Testis (tissue), 2 donors: ENCODE measurements at regions not wholly inside any gene's neighbourhood (a gene's known extent, or its start where the extent isn't known, plus 50 kb on each side); places are given as distances from the start of the nearest gene placed in this dataset.

ENCODE experiments used
- CTCF ChIP-seq, 3 experiments: fragments of 450-650 bp in 2 of 3; fragments of 200-600 bp in 1 of 3; sonication (generic) in 1 of 3; IDR thresholded peaks; one replicate each; pipeline ENCODE4 v1.5.1; 2016 to 2019; ENCODE audit warnings: antibody characterized with exemption in 3 of 3, mild to moderate bottlenecking in 2 of 3, moderate library complexity in 1 of 3
- POLR2A ChIP-seq: fragments of 450-650 bp; IDR thresholded peaks from one replicate; pipeline ENCODE4 v1.6.1; 2017; ENCODE audit warnings: antibody characterized with exemption, mild to moderate bottlenecking, moderate library complexity

DNA sequence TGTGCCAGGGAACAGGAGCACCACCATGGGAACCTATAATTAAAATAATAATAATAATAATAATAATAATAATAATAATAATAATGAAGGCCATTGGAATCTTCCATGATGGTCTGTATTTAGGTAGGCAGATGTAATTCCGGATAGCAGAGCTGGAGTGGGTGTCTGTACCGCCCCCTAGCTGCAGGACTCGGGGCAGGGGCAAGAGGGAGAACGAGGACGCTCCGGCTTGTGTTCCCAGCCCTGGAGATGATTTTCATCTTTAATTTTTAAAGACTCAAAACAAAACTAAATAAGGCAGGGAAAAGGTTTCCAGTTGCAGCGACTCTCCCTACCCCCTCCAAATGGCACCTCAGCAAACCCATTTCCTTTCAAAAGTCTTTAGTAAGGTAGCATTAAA is 501.1 kb downstream of the VRK1 start:
- peak in 2 of 3 experiments; percentile 21 to 45 for TF ChIP-seq CTCF (IDR thresholded peaks at IDR 0.05)
- TF ChIP-seq POLR2A, result no peak
